ENCODE measurements at regions not wholly inside any gene's neighbourhood (a gene's known extent, or its start where the extent isn't known, plus 50 kb on each side); places are given as distances from the start of the nearest gene placed in this dataset.
"Not testable (repeated sequence)": the region's sequence is repeated elsewhere in the genome, so short reads cannot be mapped to it uniquely, and the experiment has no call there.

DNA sequence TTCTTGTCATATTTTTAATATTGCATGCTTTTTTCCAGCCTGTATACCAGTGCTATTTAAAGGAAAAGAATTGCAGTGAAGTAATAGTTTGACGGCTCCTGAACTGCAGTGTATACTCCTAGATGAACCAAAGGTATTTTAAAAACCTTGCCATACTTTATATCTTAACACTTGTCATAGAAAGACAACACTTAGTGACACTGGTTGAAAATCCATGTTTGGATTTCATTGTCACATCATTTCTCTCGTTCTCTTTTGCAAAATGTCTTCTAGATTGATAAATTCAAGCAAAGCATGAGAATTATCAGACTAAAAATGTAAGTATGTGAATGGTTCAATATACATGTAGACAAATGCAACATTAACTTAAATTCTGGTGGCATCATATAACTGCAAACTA lies 1293.9 kb downstream of the PCDH9 start:
- ChIA-PET POLR2A (no interaction called here), CTCF (no interaction called here)
- DNase-seq (ENCODE audit: low read depth, low spot score), result no peak
- TF ChIP-seq, protein P1, sequence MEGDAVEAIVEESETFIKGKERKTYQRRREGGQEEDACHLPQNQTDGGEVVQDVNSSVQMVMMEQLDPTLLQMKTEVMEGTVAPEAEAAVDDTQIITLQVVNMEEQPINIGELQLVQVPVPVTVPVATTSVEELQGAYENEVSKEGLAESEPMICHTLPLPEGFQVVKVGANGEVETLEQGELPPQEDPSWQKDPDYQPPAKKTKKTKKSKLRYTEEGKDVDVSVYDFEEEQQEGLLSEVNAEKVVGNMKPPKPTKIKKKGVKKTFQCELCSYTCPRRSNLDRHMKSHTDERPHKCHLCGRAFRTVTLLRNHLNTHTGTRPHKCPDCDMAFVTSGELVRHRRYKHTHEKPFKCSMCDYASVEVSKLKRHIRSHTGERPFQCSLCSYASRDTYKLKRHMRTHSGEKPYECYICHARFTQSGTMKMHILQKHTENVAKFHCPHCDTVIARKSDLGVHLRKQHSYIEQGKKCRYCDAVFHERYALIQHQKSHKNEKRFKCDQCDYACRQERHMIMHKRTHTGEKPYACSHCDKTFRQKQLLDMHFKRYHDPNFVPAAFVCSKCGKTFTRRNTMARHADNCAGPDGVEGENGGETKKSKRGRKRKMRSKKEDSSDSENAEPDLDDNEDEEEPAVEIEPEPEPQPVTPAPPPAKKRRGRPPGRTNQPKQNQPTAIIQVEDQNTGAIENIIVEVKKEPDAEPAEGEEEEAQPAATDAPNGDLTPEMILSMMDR (IDR thresholded peaks at IDR 0.05; ENCODE audit: insufficient read depth, low read length, missing control alignments), result no peak
- no peak overlapping the region for H3K4me3 ChIP-seq (ENCODE audit: low read depth, low read length)

DNA sequence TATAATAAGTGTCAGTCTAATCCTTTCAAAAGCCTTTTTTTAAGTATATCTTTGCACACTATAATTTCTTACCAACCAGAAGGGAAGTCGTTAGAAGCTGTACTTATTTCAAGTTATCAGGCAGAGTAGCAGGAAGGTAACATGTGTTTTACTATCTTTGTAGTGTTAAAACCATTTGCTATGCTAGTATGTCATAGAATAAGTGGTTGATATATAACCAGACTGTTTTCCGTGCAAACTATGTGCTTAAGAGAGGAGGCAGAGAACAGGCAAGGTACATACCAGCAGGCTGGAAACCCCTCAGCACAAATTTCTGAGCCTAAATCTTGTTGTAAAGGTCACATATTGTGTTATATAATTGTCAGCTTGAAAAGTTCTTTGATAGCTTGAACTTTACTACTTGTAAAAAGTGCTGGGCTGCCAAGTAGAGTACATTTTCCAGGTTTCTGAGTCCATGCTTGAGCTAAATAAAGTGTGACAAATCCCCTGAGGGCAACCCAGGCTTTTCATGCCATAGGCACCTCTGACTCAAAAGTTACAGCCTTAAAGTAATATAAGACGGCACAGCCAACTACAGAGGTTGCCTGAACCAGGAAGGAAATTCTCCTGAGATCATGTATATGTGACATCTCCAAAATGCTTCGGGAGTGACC lies 1297.4 kb downstream of the PCDH9 start:
- TF ChIP-seq, protein P1 (IDR thresholded peaks at IDR 0.05; ENCODE audit: insufficient read depth, low read length, missing control alignments), result no peak
- no peak for DNase-seq (ENCODE audit: low read depth, low spot score)
- POLR2A ChIA-PET, result no interaction called here
- H3K4me3 ChIP-seq (ENCODE audit: low read depth, low read length), result no peak overlapping the region
- CTCF ChIA-PET, result no interaction called here

DNA sequence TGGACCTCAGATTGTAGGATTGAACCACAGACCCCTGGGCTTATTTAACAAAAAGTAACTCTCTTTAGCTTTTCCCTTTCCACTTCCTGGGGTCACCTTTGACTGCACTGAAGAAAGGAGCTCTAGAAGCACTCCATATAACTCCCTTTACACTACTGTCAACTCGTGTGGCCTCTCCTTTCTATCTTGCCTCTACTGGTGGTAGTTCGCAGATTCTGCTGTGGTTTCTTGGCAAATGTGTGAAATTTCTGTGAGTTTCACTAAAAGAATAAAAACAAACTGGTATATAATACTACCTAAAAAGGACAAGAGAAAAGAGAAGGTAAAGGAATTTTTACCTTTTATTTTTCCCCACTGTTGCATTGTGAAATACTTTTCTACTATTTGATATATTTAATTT lies 1298.1 kb downstream of the PCDH9 start:
- ChIA-PET POLR2A (no interaction called here), CTCF (interaction anchor here (0.7 to 1.3 kb wide), 2 partner anchors 19 to 89 kb away, joined by 3 read pairs; no protein-coding TSS in a partner anchor)
- TF ChIP-seq, protein P1 (IDR thresholded peaks at IDR 0.05; ENCODE audit: insufficient read depth, low read length, missing control alignments), result no peak
- DNase-seq (ENCODE audit: low read depth, low spot score), result no peak
- H3K4me3 ChIP-seq (ENCODE audit: low read depth, low read length), result no peak overlapping the region

DNA sequence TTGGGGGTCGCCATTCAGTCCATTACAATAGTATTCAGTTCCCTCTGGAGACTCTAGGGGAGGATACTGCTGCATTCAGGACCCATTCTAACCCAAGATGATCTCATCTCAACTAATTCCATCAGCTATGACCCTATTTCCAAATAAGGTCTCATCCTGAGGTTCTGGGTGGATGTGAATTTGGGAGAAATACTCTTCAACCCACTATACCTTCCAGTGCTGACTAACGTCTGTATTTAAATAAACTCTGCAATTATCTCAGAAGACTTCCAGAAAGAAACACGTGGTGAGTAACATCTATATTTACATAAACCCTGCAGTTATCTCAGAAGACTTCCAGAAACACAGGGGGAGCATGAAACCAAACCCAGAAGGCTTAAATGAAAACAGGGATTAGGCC lies 1300.7 kb downstream of the PCDH9 start:
- ChIA-PET CTCF (no interaction called here), POLR2A (no interaction called here)
- no peak overlapping the region for H3K4me3 ChIP-seq (ENCODE audit: low read depth, low read length)
- TF ChIP-seq, protein P1 (IDR thresholded peaks at IDR 0.05; ENCODE audit: insufficient read depth, low read length, missing control alignments), result no peak
- no peak for DNase-seq (ENCODE audit: low read depth, low spot score)

DNA sequence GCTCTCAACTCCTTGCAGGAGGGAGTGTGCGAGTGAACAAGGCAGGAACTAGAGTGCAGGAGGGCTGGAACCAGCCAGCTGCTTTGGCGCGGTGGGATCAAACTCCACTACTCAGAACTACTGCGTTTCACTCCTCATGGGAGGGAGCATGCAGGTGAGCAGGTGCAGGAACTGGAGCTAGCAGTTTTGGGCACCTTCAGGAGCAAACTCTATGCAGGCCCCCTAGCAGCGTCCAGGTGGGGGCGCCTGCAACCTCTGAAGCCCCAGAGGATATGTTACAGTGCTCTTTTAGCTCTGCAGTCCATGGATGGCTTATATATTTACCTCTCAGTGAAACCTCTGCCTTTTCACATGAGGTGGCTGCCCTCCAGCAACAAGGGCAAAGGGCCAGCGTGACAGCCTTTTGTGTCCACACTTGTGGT lies 1303.4 kb downstream of the PCDH9 start:
- H3K4me3 ChIP-seq (ENCODE audit: low read depth, low read length), result no peak overlapping the region
- CTCF ChIA-PET, result interaction anchor here (0.6 to 1.1 kb wide), 2 partner anchors 13 to 236 kb away, joined by 3 read pairs; no protein-coding TSS in a partner anchor
- POLR2A ChIA-PET, result no interaction called here
- TF ChIP-seq, protein P1 (IDR thresholded peaks at IDR 0.05; ENCODE audit: insufficient read depth, low read length, missing control alignments), result peak; percentile 12
- DNase-seq (ENCODE audit: low read depth, low spot score), result no peak

DNA sequence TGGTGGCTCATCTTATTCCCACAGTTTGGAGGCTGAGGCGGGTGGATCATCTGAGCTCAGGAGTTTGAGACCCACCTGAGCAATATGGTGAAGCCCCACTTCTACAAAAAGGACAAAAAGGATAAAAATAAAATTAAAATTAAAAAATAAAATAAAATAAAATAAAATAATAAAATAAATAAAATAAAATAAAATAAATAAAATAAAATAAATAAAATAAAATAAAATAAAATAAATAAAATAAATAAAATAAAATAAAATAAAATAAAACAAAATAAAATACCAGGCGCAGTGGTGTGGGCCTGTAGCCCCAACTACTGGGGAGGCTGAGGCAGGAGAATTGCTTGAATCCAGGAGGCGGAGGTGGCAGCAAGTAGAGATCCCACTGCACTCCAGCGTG lies 1307.3 kb downstream of the PCDH9 start:
- H3K4me3 ChIP-seq (ENCODE audit: low read depth, low read length); CTCF ChIA-PET; POLR2A ChIA-PET; DNase-seq (ENCODE audit: low read depth, low spot score): not testable (repeated sequence)

DNA sequence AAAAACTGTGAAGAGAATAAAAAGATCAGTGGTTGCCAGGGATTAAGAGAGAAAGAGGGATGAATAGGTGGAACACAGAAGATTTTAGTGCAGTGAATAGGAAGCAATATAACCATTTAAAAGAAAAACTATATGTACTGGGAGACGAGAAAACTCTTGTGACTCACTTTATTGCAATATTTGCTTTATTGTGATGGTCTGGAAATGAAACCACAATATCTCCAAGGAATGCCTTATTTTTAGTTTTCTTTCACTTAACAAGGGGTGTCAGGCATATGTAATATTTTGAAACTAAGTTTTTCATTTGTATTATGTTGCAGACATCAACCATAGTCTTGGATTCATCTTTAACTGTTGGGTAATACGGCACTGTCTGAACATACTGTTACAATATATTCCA lies 1308.2 kb downstream of the PCDH9 start:
- POLR2A ChIA-PET, result no interaction called here
- CTCF ChIA-PET, result no interaction called here
- TF ChIP-seq, protein P1 (IDR thresholded peaks at IDR 0.05; ENCODE audit: insufficient read depth, low read length, missing control alignments), result no peak
- no peak for DNase-seq (ENCODE audit: low read depth, low spot score)
- H3K4me3 ChIP-seq (ENCODE audit: low read depth, low read length), result no peak overlapping the region
